Suppressor macrophage treated with lipopolysaccharide for 4 hours (primary cell): ENCODE measurements at regions not wholly inside any gene's neighbourhood (a gene's known extent, or its start where the extent isn't known, plus 50 kb on each side); places are given as distances from the start of the nearest gene placed in this dataset.
A peak's percentile ranks its signal among the peaks of the same experiment; 100 is the strongest.

Experiments
- DNase-seq: peaks from one replicate; pipeline ENCODE4 v3.0.0-alpha.2; 2020

DNA sequence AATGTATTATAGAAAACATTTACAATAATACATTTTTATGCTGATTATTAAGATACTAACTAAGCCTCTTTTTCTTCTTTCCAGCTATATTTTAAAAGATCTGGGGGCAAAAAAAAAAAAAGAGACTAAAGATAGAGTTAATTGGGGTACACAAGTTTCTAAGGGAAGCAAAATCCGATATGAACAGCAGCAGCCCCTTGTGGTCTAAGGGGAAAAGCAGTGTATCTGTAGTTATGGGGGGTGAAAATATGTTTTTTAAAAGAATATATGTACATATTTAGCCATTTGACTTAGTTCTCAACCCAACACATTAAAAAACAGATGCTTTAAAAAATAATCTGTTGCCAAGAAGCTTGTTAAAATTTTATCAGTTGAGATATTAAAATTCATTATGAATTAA, 134.3 kb upstream of the POU5F2 start:
- DNase-seq = no peak

DNA sequence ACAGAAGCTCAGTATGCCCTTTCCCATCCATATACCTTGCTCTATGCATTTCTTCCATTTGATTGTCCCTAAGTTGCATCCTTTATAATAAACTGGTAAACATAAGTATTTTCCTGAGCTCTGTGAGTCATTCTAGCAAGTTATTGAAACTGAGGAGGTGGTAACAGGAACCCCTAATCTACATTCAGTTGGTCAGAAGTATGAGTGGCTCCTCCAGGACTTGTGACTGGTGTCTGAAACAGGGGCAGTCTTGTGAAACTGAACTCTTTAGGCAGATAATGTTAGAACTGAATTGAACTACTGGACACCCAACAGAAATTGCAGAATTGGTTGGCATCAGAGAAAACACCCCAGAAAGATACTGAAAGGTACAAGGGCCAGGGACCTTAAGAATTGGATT, 133.1 kb upstream of the POU5F2 start:
- no peak for DNase-seq

DNA sequence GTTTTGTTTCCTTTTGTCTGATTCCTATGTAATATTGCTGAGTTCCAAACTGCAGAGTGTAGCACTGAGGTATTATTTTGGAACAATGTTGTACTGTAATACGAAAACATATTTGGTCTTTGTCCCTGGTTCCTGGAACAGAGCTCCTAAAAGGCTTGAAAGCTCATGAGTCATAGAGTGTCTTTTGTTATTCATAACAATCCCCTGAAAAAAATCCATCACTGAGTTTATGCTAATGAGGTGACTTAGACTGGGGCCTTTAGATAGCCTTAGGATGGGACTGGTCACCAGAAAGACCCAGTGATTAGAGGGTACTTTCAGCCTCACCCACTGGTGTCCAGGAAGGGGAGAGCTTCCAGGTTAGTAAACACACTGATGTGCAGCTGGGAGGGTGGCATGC, 132.7 kb upstream of the POU5F2 start:
- peak; percentile 9 for DNase-seq

DNA sequence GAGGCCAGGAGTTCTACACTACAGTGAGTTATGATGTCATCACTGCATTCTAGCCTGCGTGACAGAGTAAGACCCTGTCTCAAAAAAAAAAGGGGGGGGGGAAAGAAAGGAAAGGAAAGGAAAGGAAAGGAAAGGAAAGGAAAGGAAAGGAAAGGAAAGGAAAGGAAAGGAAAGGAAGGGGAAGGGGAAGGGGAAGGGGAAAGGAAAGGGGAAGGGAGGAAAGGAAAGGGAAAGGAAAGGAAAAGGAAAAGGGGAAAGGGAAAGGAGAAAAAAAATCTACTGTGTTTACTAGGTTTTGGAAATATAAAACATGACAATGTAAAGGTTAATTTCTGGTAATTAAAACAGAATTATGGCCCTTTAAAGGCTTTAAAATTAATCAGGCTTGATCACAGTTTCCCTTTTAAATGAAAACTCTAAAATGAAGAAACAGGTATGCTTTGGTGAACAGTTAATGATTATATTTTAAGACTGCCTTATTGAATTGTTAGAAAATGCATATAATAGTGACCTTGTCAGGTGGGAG, 131.9 kb upstream of the POU5F2 start:
- DNase-seq = no peak

DNA sequence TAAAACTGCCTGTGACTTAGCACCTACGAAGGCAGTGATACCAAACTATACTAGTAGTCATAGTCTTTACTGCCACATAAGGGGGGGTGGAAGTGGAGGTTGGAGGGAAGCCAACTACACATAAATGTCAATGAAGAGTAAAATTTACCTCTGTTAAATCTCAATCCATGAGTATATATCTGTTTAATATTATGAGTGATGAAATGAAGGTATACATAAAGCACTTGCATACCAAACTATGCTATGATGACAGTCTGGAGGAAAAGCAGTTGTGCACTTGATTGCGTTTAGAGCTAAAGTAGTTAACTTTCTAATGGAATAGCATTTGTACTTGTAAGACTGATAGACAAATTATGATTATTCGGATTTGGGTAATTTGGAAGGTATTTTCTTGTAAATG, 129.2 kb upstream of the POU5F2 start:
- no peak for DNase-seq

DNA sequence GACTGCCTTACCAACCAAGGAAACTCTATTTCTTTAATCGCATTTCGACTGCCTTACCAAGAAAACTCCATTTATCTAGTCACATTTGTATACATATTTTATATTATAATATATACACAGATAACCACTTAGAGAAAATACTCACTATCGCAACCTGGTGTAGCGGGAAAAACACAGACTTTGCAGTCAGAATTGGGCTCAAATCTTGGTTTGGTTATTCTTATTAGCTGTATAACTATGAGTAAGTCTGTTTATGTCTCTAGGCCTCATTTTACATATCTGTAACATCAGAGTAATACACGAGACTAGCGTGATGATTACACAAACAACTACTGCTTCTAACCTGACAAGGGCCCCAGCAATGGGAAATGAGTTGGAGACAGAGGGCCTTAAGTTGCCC, 127.5 kb upstream of the POU5F2 start:
- no peak for DNase-seq

DNA sequence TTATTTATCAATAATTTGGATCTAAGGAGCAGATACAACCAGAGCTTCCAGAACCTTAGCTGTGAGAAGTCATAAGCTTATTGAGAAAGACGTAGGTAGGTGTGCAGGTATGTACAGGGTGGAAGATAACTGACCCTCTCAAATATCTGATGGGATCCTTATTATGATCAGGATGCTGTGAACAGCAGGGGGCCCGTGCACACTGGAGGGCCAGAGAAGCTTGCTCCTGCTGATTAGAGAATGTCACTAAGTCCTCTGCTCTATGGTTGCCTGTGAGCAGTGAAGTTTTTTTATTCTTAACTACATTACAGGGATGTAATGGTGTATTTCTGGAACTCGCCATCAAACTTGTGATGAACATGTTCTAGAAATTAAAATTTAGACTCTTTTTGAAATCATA, 108.9 kb upstream of the POU5F2 start:
- DNase-seq = no peak

DNA sequence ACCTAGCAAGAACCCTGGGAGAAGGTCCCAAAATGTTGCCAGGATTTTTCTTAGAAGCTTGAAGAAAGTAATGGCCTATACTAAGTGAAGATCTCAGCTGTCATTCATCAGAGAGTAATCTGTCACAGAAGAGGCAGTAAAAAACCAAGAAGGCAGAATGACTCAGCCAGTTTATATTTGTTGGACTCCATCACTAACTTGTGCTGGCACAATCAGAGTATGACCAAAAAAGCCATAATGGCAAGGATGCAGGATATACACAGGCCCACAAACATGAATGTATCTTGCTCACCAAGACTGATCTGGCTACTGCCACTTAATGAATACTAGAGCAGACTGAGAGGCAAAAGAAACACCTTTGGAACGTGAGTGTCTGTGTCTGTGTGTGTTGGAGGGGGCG, 104.0 kb upstream of the POU5F2 start:
- no peak for DNase-seq

DNA sequence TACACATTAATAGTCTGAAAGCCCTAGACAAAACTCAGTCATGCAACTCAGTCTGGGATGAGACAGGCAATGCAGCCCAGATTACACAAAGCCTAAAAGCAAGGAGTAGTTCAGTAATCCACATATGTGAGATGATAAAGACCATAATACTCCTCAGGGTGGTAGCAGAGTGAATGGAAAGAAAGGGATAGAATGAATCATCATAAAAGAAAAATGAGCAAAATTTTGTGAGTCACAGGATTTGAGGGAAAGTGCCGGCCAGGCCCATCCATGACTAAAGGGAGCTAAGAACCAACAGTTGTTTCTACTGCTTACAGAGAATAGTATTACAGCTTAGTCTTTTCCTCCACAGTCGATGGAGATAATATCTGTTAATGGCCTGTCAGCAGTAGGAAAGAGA, 90.0 kb upstream of the POU5F2 start:
- DNase-seq = no peak

DNA sequence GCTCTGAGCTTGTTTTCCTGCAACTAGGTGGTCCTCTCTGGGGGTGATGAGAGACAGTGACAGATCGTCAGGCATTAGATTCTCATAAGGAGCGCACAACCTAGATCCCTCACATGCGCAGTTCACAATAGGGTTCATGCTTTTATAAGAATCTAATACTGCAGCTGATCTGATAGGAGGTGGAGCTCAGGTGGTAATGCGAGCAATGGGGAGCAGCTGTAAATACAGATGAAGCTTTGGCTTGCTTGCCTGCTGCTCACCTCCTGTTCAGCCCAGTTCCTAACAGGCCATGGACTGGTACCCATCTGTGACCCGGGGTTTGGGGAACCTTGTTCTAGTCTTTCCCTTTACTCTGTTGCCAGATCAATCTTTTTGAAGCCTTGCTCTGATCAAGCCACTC, 89.5 kb upstream of the POU5F2 start:
- no peak for DNase-seq

DNA sequence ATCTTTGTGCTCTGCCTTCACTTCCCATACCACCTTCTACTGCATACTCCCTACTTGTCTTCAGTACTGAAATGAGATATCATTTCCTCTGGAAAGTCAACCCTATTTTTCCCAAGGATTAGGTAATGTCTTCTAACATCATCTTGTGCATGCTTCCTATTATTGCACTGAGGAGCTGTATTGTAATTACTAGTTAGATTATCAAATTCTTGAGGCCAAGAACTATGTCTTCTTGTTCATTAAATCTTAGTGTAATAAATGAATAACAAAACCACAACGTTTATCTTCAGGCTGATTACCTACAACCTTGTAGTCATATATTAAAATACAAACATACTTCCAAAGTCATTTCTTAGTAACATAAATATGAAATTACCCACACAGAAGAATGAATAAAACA, 87.9 kb upstream of the POU5F2 start:
- DNase-seq = no peak

DNA sequence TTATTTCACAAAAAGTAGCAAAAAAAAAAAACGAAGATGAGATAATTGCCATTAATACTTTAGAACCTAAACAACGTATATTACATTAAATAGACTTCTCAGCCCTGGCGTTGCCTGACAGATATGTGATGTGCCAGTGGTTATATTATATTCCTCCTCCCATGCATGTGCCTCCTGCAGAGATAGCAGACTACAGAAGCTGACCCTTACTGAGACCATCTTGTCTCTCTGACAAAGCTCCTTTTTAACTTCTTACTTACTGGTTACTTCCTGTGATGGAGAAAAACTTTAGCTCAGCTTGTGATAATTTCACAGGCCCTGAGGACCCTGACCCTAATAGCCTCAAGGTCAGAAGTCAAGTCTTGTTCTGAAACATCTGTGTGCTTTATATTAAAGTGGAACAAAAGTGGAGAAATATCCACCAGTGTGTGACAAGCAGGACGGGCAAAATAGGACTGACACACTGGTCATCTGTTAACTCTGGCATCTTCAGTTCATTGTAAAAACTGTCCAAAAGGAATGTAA, 80.6 kb upstream of the POU5F2 start:
- DNase-seq = no peak

DNA sequence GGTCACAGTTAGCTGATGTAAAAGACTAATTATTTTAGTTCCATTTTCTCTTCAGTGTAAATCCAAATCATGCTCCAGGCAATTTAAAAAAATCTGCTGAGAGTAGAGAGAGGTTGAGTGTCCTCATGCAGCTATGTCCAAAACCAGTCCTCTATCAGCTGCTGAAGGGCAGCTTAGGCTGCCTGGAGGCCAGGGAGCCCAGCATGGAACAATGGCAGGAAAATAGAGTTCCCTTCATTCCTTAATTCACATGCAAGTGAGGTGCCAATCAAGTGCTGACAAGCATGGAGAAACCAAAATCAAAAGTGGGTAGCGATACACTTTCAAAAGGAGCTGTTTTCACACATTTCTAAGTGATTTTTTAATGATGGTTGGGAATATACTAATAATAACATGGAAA, 78.3 kb upstream of the POU5F2 start:
- no peak for DNase-seq

DNA sequence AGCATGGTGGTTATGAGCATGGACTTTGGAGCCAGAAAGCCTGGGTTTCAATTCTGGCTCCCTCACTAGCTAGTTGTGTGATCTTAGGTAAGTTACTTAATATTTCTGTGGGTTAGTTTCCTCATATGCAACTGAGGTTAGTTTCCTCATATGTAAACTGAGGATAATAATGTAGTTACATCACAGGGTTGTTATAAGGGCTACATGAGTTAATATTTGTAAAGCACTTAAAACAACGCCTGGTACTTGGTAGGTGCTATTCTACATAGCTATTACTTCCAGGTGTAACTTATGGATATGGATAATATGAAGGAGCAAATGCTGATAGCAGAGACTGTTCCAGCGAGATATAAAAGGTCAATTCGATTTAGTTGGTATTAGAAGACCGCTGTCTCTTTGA, 69.4 kb upstream of the POU5F2 start:
- no peak for DNase-seq

DNA sequence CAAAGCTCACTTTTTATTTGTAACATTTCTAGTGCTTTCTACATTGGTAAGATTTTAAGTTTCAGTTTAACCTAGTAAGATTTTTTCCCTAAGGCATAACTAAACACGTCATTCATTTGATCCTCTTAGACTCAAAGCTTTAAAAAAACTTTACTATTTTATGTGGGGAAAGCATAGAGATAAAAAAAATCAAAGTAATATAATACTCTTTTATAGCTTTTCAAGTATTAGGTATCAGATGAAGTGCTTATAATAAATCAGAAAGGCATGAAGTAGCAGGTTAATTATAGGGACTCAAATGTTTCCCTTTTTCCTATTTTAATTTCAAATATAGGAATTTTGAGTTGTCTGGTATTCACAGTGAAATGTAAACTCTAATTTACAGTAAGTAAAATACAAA, 68.0 kb upstream of the POU5F2 start:
- DNase-seq = no peak

DNA sequence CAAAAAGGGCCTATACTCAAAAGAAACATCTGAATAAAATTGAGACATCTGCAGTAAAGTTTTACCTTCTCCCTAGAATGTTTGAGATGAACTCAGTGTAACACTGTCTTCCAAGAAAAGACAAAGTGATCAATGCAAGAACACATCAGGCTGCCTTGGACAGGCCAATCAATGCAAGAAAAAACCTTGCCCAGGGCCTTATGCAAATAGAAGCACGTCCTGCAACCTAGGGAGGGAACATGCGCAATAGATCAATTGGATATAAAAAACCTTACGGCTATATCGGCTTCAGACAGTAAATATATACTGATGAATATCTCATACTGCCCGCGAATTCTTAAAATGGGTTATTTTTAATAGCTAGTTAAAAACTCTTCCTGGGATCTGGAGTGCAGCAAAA, 66.4 kb upstream of the POU5F2 start:
- no peak for DNase-seq

DNA sequence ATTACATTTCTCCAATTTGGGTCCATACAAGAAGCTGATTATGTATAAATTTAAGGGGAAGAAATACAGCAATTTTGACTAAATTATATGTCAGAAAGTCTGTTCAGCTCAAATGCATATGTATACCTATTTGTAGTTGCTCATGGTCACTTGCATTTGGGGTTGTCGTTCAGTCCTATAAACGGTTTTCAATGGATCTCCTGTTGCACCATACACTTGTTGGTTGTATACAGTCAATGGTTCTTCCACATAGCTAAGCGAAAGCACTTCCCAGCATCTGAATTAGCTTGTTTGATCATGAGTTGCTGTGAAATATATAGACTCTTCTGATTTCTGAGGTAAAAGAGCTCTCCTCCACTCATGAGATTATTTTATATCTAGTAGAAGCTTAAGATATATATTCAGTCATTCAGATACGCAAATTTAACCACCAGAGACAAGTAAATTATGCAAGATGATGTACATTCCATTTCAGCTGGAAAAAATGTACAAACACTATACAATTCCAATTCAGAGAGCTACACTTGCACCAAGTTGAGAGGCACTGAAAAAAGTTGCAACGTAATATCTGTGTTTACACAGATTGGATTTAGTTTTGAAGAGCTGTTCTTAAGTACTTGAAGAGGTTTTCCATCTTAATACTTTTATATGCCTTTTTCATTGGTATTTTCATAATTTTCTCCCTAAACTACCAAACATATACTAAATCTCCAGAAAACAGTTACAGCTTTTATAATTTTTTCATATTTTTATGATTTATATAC, 64.4 kb upstream of the POU5F2 start:
- no peak for DNase-seq

DNA sequence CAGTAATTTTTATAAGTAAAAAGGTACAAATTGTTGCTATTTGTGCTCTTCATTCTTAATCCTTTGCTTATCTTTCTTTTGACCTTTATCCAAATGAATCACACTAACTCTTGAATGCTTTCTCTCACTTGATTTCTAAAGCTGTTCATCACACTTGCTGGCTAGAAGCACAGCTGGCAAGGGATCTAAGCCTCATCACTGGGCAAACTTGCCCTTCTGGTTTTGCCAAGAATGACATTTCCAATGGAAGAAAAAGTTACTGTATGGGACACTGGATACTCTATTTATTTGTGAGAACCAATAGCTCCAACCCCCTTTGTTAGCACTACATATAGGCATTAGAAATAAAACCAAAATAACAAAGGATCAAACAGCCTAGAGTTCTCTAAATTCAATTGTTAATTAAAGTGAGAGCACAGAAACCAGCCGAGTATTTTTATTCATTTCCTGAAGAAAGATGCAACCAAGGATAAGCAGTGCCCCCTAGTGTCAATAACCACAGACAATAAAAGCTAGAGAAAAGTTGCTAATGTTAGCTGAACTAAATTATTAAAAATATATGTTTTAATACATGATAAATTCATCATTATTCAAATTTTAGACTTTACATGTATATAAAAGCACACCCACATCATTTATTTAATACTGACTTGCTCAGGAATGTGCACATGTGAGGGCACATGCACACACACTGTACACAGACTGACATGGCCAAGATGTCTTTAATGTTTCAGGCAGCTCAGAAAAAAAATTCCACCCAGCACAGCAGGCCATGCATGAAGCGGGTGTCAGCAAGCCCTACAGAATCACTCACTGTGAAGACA, 59.8 kb upstream of the POU5F2 start:
- DNase-seq = peak; percentile 66

DNA sequence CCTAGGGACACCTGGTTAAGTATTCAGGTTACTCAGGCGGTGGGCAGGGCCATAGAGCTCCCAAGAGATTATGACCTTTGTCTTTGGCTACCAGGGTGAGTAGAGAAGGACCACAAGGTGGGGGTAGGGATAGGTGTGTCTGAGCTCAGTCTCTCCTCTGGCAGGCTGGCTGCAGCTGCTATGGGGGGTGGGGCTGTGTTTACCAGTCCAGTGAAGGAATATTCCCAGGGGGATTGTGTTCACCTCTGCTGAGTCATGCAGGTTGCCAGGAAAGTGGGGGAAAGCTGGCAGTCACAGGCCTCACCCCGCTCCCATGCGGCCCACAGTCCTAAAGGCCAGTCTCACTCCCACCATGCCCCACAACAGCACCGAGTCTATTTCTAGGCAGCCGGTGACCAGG, 53.6 kb upstream of the POU5F2 start:
- DNase-seq = no peak

DNA sequence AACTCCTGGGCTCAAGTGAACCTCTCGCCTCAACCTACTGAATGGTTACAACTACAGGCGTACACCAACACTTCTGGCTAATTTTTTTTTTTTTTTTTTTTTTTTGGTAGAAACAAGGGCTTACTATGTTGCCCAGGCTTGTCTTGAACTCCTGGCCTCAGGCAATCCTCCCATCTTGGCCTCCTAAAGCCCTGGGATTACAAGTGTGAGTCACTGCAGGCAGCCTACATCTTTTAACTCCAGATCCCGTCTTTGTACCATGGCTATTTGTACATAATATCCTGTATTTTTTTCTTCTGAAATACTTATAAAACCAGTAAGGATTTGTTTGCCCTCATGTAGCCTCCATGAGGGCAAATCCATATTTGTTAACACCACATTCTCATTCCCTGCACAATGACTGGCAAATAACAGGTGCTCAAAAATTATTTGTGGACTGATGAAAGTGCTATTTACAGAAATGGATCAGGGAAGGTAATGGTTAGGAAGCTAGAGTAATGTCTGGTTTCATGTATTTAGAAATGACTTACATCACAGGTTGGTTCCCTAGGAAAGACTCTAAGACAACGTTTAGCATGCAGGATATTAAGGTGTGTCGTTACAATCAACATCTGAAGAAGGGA, 51.9 kb upstream of the POU5F2 start:
- DNase-seq = no peak

DNA sequence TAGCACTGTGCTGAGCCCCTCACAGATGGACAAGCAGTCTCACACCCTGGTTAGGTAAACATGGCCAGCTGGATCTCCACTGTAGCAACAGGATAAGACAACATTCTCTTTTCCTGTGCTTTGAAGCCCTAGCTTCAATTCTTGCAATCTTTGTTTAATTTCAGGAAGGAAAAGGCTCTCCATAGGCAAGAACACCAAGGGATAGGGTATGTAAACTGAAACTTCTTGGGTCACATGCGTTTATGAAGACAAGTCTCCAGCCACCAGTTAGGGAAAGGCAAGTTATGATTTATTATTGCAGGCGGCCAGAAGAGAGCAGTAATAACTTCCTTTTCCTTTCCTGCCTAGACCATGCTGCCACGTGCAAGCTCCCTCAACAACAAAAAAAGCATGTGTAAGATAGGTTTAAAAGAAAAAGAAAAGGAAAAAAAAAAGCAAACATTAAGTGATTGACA, 50.1 kb upstream of the POU5F2 start:
- peak; percentile 40 for DNase-seq
